ENCODE measurements at regions not wholly inside any gene's neighbourhood (a gene's known extent, or its start where the extent isn't known, plus 50 kb on each side); places are given as distances from the start of the nearest gene placed in this dataset.

DNA sequence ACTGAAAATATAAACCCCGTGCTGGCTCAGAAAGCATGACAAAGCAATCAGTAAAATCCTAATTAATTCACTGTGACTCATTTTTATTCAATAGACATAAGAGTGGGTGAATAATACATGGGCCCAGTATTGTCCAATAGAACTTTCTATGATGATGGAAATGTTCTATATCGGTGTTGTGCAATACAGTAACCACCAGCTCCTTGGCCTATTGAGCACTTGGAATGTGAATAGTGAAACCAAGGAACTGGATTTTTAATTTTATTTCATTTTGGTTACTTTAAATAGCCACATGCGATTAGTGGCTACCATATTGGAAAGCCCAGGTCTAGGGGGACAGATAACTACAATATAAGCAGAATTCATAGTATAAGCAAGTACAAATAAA lies 69.8 kb upstream of the PPP2R3A start:
- Mint-ChIP-seq H3K27me3 (ENCODE audit: low read depth) (peaks cover 2% of the 10 kb centered on the region), H3K4me3 (ENCODE audit: low read depth) (no peak overlapping the region)
- no peak for DNase-seq (ENCODE audit: low spot score)

DNA sequence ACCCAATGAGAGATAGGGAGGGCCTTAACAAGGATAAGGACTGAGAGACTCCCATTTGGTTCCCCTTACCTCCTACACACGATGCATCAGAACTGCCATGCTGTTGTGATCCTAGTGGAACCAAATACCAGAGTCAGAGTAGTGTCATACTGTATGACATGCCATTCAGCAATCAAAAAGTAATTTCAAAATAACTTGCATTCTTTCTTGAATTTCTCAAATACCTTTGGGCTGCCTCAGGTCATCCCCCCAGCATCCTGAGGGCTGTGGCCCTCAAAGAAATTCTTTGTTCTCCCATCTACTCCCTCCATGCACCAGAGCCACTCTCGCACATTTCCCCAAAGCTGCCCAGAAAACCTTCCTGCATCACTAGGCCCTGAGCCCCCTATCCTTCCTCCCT lies 68.9 kb upstream of the PPP2R3A start:
- Mint-ChIP-seq H3K27me3 (ENCODE audit: low read depth) (peaks cover 2% of the 10 kb centered on the region), H3K4me3 (ENCODE audit: low read depth) (no peak overlapping the region), H3K36me3 (ENCODE audit: low read depth) (no peaks in the 10 kb centered on the region), H3K4me1 (ENCODE audit: low read depth) (no peaks in the 10 kb centered on the region), H3K27ac (no peak overlapping the region), H3K9me3 (no peaks in the 10 kb centered on the region)
- no peak for DNase-seq (ENCODE audit: low spot score)
- intact Hi-C loops (cut with micrococcal nuclease), result no loop called here

More for the DNA sequence above, 69.8 kb upstream of the PPP2R3A start:
- Mint-ChIP-seq H3K36me3 (ENCODE audit: low read depth) (no peaks in the 10 kb centered on the region), H3K9me3 (no peaks in the 10 kb centered on the region), H3K27ac (no peak overlapping the region), H3K4me1 (ENCODE audit: low read depth) (no peaks in the 10 kb centered on the region)
- intact Hi-C loops (cut with micrococcal nuclease), result loop anchor here (2.0 kb wide), 1 partner anchor 1101 kb away; the partner anchor contains the start of gene EPHB1

GRCh38 chr3:135897715-135898114 lies 67.8 kb upstream of the PPP2R3A start:
- no peak overlapping the region for H3K4me3 Mint-ChIP-seq (ENCODE audit: low read depth)

DNA sequence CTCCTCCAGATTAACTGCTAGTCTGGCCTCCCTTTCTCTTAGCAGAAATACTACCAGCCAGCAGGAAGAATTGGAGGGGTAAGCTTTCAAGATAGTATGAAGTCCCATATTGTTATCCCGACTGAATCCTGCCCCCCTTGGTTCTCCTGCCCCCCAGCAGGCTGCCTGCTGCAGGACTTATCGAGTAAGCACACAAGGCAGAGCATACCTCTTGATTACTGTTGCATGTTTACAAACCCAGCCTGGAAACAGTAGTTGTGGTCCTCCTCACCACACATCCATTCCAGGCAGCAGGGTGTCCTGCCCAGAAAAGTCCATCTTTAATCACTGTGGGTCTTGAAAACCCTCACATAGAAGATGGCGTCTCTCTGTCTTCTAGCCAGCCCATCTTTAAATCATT lies 66.8 kb upstream of the PPP2R3A start:
- intact Hi-C loops (cut with micrococcal nuclease), result no loop called here
- Mint-ChIP-seq H3K4me1 (ENCODE audit: low read depth) (no peaks in the 10 kb centered on the region), H3K36me3 (ENCODE audit: low read depth) (no peaks in the 10 kb centered on the region), H3K27me3 (ENCODE audit: low read depth) (peaks cover 2% of the 10 kb centered on the region), H3K27ac (no peak overlapping the region), H3K4me3 (ENCODE audit: low read depth) (no peak overlapping the region), H3K9me3 (no peaks in the 10 kb centered on the region)
- DNase-seq (ENCODE audit: low spot score), result no peak

More at GRCh38 chr3:135897715-135898114, 67.8 kb upstream of the PPP2R3A start:
- intact Hi-C loops (cut with micrococcal nuclease), result no loop called here
- no peak for DNase-seq (ENCODE audit: low spot score)
- Mint-ChIP-seq H3K4me1 (ENCODE audit: low read depth) (no peaks in the 10 kb centered on the region), H3K36me3 (ENCODE audit: low read depth) (no peaks in the 10 kb centered on the region), H3K27me3 (ENCODE audit: low read depth) (peaks cover 2% of the 10 kb centered on the region), H3K27ac (no peak overlapping the region), H3K9me3 (no peaks in the 10 kb centered on the region)

DNA sequence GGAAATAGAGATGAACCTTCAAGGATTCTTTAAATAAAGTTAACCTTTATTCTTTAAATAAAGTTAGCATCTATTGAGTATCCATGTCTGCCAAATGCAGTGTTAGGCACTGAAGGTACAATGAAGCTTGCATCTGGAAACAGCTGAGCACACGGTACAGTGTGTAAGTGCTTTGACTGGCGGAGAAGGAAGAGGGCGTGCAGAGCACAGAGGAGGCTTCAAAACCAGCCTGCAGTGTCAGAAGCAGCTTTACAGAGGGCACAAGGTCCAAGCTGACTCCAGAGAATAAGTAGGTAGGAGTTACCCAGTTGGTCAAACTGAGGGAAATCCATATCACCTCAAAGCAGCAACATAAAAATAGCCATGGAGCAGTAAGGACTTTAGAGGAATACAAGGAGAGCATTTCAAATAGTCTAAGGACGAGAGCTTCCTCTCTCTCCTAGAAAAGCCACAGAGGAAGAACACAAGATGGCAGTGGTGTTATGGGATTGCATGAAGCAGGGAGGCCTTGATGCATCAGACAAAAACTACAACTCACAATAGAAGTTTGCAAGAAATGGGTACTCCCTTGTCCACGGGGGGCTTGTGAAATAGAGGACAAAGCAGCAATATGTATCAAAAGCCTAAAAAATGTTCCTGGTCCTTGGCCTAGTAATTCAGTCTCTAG lies 60.3 kb upstream of the PPP2R3A start:
- no peaks in the 10 kb centered on the region for H3K36me3 Mint-ChIP-seq (ENCODE audit: low read depth)

DNA sequence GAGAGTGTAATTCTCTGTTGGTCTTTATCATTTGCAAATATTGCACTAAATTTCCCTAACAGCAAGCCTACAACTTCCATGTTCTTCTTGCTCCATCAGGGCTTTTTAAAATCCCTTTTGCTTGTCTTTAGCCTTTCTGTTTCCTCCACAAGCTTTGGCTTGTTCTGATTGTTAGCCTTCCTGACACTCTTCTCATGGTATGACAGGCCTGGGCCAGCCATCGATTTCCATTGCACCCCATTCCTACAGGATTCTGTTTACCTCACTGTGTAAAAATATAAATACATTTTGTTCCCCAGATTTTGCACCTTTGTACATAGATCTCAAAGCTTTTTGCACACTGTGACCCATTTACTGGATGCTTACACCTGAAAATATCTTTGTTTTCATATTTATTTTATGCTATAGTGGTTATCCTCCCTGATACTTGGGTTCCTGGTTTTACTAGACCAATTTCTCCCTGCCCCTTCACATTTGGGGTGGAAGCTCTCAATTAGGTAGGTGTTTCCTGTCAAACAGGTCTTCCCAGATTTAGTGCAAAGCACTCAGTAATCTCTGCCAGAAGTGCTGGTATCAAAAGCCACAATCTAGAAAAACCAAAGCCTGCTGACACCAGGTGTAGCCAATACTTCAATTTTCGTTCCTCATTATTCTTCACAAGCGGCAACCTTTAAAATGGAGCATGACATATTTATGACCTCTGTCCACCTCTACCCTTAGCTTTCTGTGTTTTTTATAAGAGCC lies 57.9 kb upstream of the PPP2R3A start:
- H3K27ac Mint-ChIP-seq, result no peak overlapping the region
- intact Hi-C loops (cut with micrococcal nuclease), result no loop called here
- H3K9me3 Mint-ChIP-seq, result no peaks in the 10 kb centered on the region
- no peaks in the 10 kb centered on the region for H3K36me3 Mint-ChIP-seq (ENCODE audit: low read depth)
- H3K4me3 Mint-ChIP-seq (ENCODE audit: low read depth), result no peak overlapping the region
- H3K27me3 Mint-ChIP-seq (ENCODE audit: low read depth), result no peaks in the 10 kb centered on the region
- no peak for DNase-seq (ENCODE audit: low spot score)
- H3K4me1 Mint-ChIP-seq (ENCODE audit: low read depth), result no peaks in the 10 kb centered on the region

More for the DNA sequence above, 60.3 kb upstream of the PPP2R3A start:
- no peaks in the 10 kb centered on the region for H3K4me1 Mint-ChIP-seq (ENCODE audit: low read depth)
- H3K4me3 Mint-ChIP-seq (ENCODE audit: low read depth), result no peak overlapping the region
- H3K9me3 Mint-ChIP-seq, result no peaks in the 10 kb centered on the region
- peaks cover 2% of the 10 kb centered on the region for H3K27me3 Mint-ChIP-seq (ENCODE audit: low read depth)
- no peak overlapping the region for H3K27ac Mint-ChIP-seq
- intact Hi-C loops (cut with micrococcal nuclease), result no loop called here
- no peak for DNase-seq (ENCODE audit: low spot score)

GRCh38 chr3:135908225-135908624 lies 57.3 kb upstream of the PPP2R3A start:
- Mint-ChIP-seq H3K4me1 (ENCODE audit: low read depth) (no peaks in the 10 kb centered on the region), H3K27ac (no peak overlapping the region)

DNA sequence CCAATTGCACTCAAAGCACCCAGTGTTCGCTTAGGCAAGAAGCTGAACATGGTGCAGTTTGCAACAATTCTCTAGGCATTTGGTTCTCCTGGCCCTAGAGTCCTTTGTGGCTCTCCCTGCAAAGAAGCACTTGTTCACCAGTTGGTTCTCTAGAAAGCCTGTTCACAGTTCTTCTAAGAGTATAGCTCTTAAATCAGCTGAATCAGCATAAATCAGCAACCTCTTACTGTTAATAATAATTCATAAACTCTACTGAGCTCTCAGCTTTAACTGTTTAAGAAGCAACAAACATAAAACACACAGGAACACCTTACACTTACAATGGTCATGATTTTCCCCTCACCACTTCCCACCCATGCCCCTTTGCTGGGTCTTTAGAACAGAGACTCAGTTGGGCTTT lies 56.8 kb upstream of the PPP2R3A start:
- Mint-ChIP-seq H3K27me3 (ENCODE audit: low read depth) (no peaks in the 10 kb centered on the region), H3K4me1 (ENCODE audit: low read depth) (no peaks in the 10 kb centered on the region), H3K4me3 (ENCODE audit: low read depth) (no peak overlapping the region), H3K9me3 (no peaks in the 10 kb centered on the region), H3K36me3 (ENCODE audit: low read depth) (no peaks in the 10 kb centered on the region), H3K27ac (no peak overlapping the region)
- intact Hi-C loops (cut with micrococcal nuclease), result no loop called here
- no peak for DNase-seq (ENCODE audit: low spot score)

More at GRCh38 chr3:135908225-135908624, 57.3 kb upstream of the PPP2R3A start:
- DNase-seq (ENCODE audit: low spot score), result no peak
- Mint-ChIP-seq H3K27me3 (ENCODE audit: low read depth) (no peaks in the 10 kb centered on the region), H3K36me3 (ENCODE audit: low read depth) (no peaks in the 10 kb centered on the region), H3K4me3 (ENCODE audit: low read depth) (no peak overlapping the region), H3K9me3 (no peaks in the 10 kb centered on the region)
- intact Hi-C loops (cut with micrococcal nuclease), result no loop called here

DNA sequence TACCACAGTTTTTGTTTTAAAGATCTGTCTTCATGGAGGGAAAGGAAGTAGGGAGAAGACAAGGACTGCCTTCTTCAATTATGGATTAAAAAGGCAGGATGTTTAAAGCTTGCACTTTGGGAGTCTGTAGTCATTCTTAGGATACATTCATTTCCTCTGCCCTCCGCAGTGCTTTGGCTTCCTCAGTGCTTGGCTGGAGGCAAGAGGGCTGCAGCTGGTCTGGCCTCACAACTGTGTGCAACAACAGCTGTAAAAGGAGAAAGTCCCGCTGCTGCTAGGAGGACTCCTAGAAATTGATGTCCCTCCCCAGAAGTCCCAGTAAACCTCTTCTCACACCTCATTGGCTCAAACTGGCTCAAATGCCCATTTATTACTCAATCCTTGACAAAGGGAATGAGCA lies 54.4 kb upstream of the PPP2R3A start:
- Mint-ChIP-seq H3K4me3 (ENCODE audit: low read depth) (no peak overlapping the region), H3K27me3 (ENCODE audit: low read depth) (no peaks in the 10 kb centered on the region), H3K36me3 (ENCODE audit: low read depth) (no peaks in the 10 kb centered on the region), H3K4me1 (ENCODE audit: low read depth) (no peaks in the 10 kb centered on the region), H3K27ac (no peak overlapping the region), H3K9me3 (no peaks in the 10 kb centered on the region)
- intact Hi-C loops (cut with micrococcal nuclease), result no loop called here
- DNase-seq (ENCODE audit: low spot score), result no peak

GRCh38 chr3:135915206-135915605 lies 50.3 kb upstream of the PPP2R3A start:
- no peaks in the 10 kb centered on the region for H3K9me3 Mint-ChIP-seq
- intact Hi-C loops (cut with micrococcal nuclease), result no loop called here
- H3K27ac Mint-ChIP-seq, result no peak overlapping the region
- H3K4me3 Mint-ChIP-seq (ENCODE audit: low read depth), result no peak overlapping the region
- no peaks in the 10 kb centered on the region for H3K27me3 Mint-ChIP-seq (ENCODE audit: low read depth)
- no peaks in the 10 kb centered on the region for H3K4me1 Mint-ChIP-seq (ENCODE audit: low read depth)
- no peaks in the 10 kb centered on the region for H3K36me3 Mint-ChIP-seq (ENCODE audit: low read depth)
- no peak for DNase-seq (ENCODE audit: low spot score)

All from activated T-helper 2 cell treated with anti-CD3 and anti-CD28 coated beads, Interferon-gamma antibody, Interleukin-2, Interleukin-4, amounts not matched to agents 10 μg/mL and 5 μg/mL and 100 μg/mL, durations not matched to agents 14 hours and 24 hours and 36 hours (primary cell).